Common myeloid progenitor, CD34-positive (primary cell): ENCODE measurements at regions not wholly inside any gene's neighbourhood (a gene's known extent, or its start where the extent isn't known, plus 50 kb on each side); places are given as distances from the start of the nearest gene placed in this dataset.

Experiments used
- CTCF ChIA-PET: fragments of 350-600 bp; sonication (Branson Sonifier 250); formaldehyde crosslinking; loops from one replicate; lab custom pipeline; 2021; ENCODE audit warnings: antibody characterized with exemption; lab: Charles Lee
- POLR2A ChIA-PET: fragments of 350-600 bp; sonication (Branson Sonifier 250); formaldehyde crosslinking; loops from one replicate; lab custom pipeline; 2021; ENCODE audit warnings: antibody characterized with exemption; lab: Charles Lee
- DNase-seq, 3 donors: peaks; one replicate each; pipeline versions ENCODE4 v3.0.0 to v3.0.0-alpha.2; 2013
- H3K27ac ChIP-seq, 2 experiments: 1 replicate in 1 of 2; 2 replicates in 1 of 2; pipeline ENCODE4 v1.7.0; 2013; ENCODE audit warnings: inconsistent platforms in 2 of 2, low read length in 2 of 2, mild to moderate bottlenecking in 2 of 2, low read depth in 1 of 2, moderate library complexity in 1 of 2; ENCODE audit not compliant: severe bottlenecking in 2 of 2, insufficient read depth in 1 of 2, poor library complexity in 1 of 2
- H3K27me3 ChIP-seq, 5 experiments: replicated peaks in 2 of 5; 1 replicate in 3 of 5; 2 replicates in 2 of 5; pipeline versions ENCODE4 v1.6.1 to v1.7.0; 2013; ENCODE audit warnings: low read length in 4 of 5, mild to moderate bottlenecking in 2 of 5, moderate library complexity in 2 of 5, inconsistent platforms in 1 of 5; ENCODE audit not compliant: insufficient read depth in 5 of 5, control insufficient read depth in 4 of 5
- H3K36me3 ChIP-seq, 4 experiments: 1 replicate in 2 of 4; 2 replicates in 2 of 4; pipeline versions ENCODE4 v1.6.1 to v1.7.0; 2013; ENCODE audit warnings: low read length in 3 of 4, control low read depth in 1 of 4, mild to moderate bottlenecking in 1 of 4; ENCODE audit not compliant: control insufficient read depth in 4 of 4, insufficient read depth in 4 of 4
- H3K4me1 ChIP-seq, 4 experiments: 1 replicate in 3 of 4; 2 replicates in 1 of 4; pipeline versions ENCODE4 v1.6.1 to v1.7.1; 2013; ENCODE audit warnings: low read length in 3 of 4, mild to moderate bottlenecking in 3 of 4, control low read depth in 1 of 4, inconsistent platforms in 1 of 4, moderate library complexity in 1 of 4; ENCODE audit not compliant: control insufficient read depth in 4 of 4, insufficient read depth in 4 of 4; ENCODE audit errors: control extremely low read depth in 1 of 4
- H3K4me3 ChIP-seq, 7 experiments: 1 replicate in 4 of 7; 2 replicates in 3 of 7; pipeline versions ENCODE4 v1.5.1 to v1.7.0; 2013; ENCODE audit warnings: mild to moderate bottlenecking in 7 of 7, low read length in 6 of 7, moderate library complexity in 6 of 7, inconsistent platforms in 2 of 7, low read depth in 2 of 7, control low read depth in 1 of 7; ENCODE audit not compliant: insufficient read depth in 4 of 7, control insufficient read depth in 1 of 7; ENCODE audit errors: extremely low read depth in 1 of 7
- H3K9me3 ChIP-seq, 5 experiments: 1 replicate in 4 of 5; 2 replicates in 1 of 5; pipeline versions ENCODE4 v1.6.1 to v1.7.1; 2013; ENCODE audit warnings: low read length in 4 of 5, mild to moderate bottlenecking in 2 of 5, inconsistent platforms in 1 of 5, low read depth in 1 of 5, moderate library complexity in 1 of 5; ENCODE audit not compliant: control insufficient read depth in 4 of 5, insufficient read depth in 2 of 5; ENCODE audit errors: control extremely low read depth in 1 of 5
- WGBS: methylation state at CpG from one replicate; pipeline ENCODE4 v1.1.5; 2013; ENCODE audit not compliant: insufficient coverage; 5-methylcytosine and 5-hydroxymethylcytosine counted together

- Histone ChIP-seq H3K4me3 (no peak overlapping the region), H3K36me3 (no peaks in the 10 kb centered on the region), H3K4me1 (no peaks in the 10 kb centered on the region), H3K9me3 (peaks cover 0 to 8% (median 0%) of the 10 kb centered on the region in 5 experiments), H3K27me3 (peaks cover 0 to 4% (median 0%) of the 10 kb centered on the region in 5 experiments), H3K27ac (no peak overlapping the region)
- POLR2A ChIA-PET = no interaction called here
- DNase-seq = no peak
- WGBS = 88% methylated on average over 1 of the region's 1 CpG
- CTCF ChIA-PET = interaction anchor here (0.7 to 1.6 kb wide), 3 partner anchors 32 to 296 kb away, joined by 3 to 5 read pairs (median 3); no protein-coding TSS in a partner anchor
Measured at GRCh38 chr16:66278604-66279262, 87.8 kb upstream of the CDH5 start.

- 93% methylated on average over 2 of the region's 2 CpGs for WGBS
- no peak overlapping the region for H3K4me3 ChIP-seq
- no peak for DNase-seq
- H3K27me3 ChIP-seq = peaks cover 0 to 4% (median 0%) of the 10 kb centered on the region in 5 experiments
- ChIA-PET CTCF (interaction anchor here (1.1 to 1.6 kb wide), 2 partner anchors 32 to 36 kb away, joined by 3 to 5 read pairs; no protein-coding TSS in a partner anchor), POLR2A (no interaction called here)
- peaks cover 0 to 8% (median 0%) of the 10 kb centered on the region in 5 experiments for H3K9me3 ChIP-seq
- no peaks in the 10 kb centered on the region for H3K4me1 ChIP-seq
- no peaks in the 10 kb centered on the region for H3K36me3 ChIP-seq
- H3K27ac ChIP-seq = no peak overlapping the region
Measured at GRCh38 chr16:66278111-66278531, 88.4 kb upstream of the CDH5 start.

GRCh38 chr16:66277311-66278070 is 89.0 kb upstream of the CDH5 start:
- Histone ChIP-seq H3K27me3 (peaks cover 0 to 6% (median 0%) of the 10 kb centered on the region in 5 experiments), H3K9me3 (peaks cover 0 to 8% (median 0%) of the 10 kb centered on the region in 5 experiments), H3K4me1 (no peaks in the 10 kb centered on the region), H3K36me3 (no peaks in the 10 kb centered on the region), H3K27ac (no peak overlapping the region), H3K4me3 (no peak overlapping the region)
- POLR2A ChIA-PET = no interaction called here
- CTCF ChIA-PET = interaction anchor here (1.1 kb wide), 1 partner anchor 39 kb away, joined by 3 read pairs; no protein-coding TSS in a partner anchor
- 97% methylated on average over 6 of the region's 6 CpGs for WGBS
- DNase-seq = no peak

GRCh38 chr16:66275775-66276428 is 90.6 kb upstream of the CDH5 start:
- ChIA-PET POLR2A (no interaction called here), CTCF (interaction anchor here (0.9 to 1.9 kb wide), 13 partner anchors 9 to 280 kb away, joined by 3 to 10 read pairs (median 4); no protein-coding TSS in a partner anchor)
- no peak overlapping the region for H3K4me3 ChIP-seq
- no peak overlapping the region for H3K27ac ChIP-seq
- 39% methylated on average over 6 of the region's 6 CpGs for WGBS
- peaks cover 0 to 8% (median 0%) of the 10 kb centered on the region in 5 experiments for H3K9me3 ChIP-seq
- DNase-seq = peak; percentile 27 to 52 (median 35)
- no peaks in the 10 kb centered on the region for H3K4me1 ChIP-seq
- peaks cover 0 to 10% (median 6%) of the 10 kb centered on the region in 5 experiments for H3K27me3 ChIP-seq
- no peaks in the 10 kb centered on the region for H3K36me3 ChIP-seq

- ChIA-PET POLR2A (no interaction called here), CTCF (interaction anchor here (0.7 to 1.9 kb wide), 8 partner anchors 13 to 279 kb away, joined by 3 to 5 read pairs (median 4); no protein-coding TSS in a partner anchor)
- Histone ChIP-seq H3K4me3 (no peak overlapping the region), H3K36me3 (no peaks in the 10 kb centered on the region), H3K27ac (no peak overlapping the region), H3K9me3 (peaks cover 0 to 5% (median 0%) of the 10 kb centered on the region in 5 experiments), H3K27me3 (peaks cover 0 to 17% (median 7%) of the 10 kb centered on the region in 5 experiments), H3K4me1 (peaks cover 0 to 7% (median 5%) of the 10 kb centered on the region in 4 experiments)
- DNase-seq = peak; percentile 32 to 53 (median 46)
- 79% methylated on average over 6 of the region's 9 CpGs for whole genome bisulfite sequencing
Measured at GRCh38 chr16:66274335-66275110, 92.0 kb upstream of the CDH5 start.

GRCh38 chr16:66273644-66274334 is 92.7 kb upstream of the CDH5 start:
- Histone ChIP-seq H3K27ac (no peak overlapping the region), H3K4me1 (peaks cover 0 to 7% (median 5%) of the 10 kb centered on the region in 4 experiments), H3K27me3 (peaks cover 0 to 17% (median 7%) of the 10 kb centered on the region in 5 experiments), H3K36me3 (no peaks in the 10 kb centered on the region), H3K4me3 (no peak overlapping the region), H3K9me3 (peaks cover 0 to 3% (median 0%) of the 10 kb centered on the region in 5 experiments)
- DNase-seq = no peak
- ChIA-PET CTCF (interaction anchor here (0.7 to 1.1 kb wide), 4 partner anchors 15 to 68 kb away, joined by 3 read pairs; no protein-coding TSS in a partner anchor), POLR2A (no interaction called here)
- WGBS = 94% methylated on average over 8 of the region's 8 CpGs
